ENCODE measurements at regions not wholly inside any gene's neighbourhood (a gene's known extent, or its start where the extent isn't known, plus 50 kb on each side); places are given as distances from the start of the nearest gene placed in this dataset.
"Not testable (repeated sequence)": the region's sequence is repeated elsewhere in the genome, so short reads cannot be mapped to it uniquely, and the experiment has no call there.

DNA sequence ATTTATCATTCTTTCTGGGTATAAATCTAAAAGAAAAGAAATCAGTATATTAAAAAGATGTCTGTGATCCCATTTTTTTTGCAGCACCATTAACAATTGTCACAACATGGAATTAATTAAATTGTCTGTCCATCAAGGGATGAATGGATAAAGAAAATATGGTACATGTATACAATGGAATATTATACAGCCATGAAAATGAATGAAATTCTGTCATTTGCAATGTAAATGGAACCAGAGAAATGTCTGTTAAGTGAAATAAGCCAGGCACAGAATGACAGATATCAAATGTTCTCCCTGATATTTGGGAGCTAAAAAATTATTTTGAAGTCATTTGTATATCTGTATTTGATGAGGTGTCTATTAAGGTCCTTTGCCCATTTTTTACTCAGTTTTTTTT lies 77.1 kb upstream of the NDST4 start:
- DNase-seq: no peak

DNA sequence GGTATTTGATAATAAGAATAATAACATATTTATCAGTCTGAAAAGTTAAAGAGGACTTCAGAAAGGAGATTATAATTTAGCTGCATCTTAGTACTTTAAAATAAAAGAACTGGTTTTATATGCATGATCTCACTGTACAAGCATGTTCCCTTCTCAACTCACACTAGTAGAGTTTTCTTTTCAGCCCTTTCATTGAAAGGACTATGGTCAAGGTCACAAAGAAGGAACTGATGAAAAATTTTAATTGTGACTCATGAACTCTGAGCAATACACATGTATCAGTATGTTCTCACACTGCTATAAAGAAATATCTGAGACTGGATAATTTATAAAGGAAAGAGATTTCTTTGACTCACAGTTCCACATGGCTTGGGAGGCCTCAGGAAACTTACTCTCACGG lies 73.7 kb upstream of the NDST4 start:
- DNase-seq: no peak

DNA sequence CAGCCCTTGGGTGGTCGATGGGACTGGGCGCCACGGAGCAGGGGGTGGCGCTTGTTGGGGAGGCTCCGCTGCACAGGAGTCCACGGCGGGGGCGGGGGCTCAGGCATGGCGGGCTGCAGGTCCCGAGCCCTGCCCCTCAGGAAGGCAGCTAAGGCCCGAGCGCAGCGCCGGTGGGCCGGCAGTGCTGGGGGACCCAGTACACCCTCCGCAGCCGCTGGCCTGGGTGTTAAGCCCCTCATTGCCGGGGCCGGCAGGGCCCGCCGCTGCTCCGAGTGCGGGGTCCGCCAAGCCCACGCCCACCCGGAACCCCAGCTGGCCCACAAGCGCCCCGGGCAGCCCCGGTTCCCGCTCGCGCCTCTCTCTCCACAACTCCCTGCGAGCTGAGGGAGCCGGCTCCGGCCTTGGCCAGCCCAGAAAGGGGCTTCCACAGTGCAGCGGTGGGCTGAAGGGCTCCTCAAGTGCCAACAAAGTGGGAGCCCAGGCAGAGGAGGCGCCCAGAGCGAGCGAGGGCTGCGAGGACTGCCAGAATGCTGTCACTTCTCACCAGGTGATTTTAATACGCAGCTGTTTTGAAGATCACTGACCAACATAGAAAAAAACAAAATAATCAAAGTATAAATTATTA lies 66.1 kb upstream of the NDST4 start:
- not testable (repeated sequence) for DNase-seq

DNA sequence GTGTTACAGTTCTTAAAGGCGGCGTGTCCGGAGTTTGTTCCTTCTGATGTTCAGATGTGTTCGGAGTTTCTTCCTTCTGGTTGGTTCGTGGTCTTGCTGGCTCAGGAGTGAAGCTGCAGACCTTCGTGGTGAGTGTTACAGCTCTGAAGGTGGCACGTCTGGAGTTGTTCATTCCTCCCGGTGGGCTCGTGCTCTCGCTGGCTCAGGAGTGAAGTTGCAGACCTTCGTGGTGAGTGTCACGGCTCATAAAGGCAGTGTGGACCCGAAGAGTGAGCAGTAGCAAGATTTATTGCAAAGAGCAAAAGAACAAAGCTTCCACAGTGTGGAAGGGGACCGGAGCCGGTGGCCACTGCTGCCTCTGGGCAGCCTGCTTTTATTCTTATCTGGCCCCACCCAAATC lies 65.3 kb upstream of the NDST4 start:
- not testable (repeated sequence) for DNase-seq

DNA sequence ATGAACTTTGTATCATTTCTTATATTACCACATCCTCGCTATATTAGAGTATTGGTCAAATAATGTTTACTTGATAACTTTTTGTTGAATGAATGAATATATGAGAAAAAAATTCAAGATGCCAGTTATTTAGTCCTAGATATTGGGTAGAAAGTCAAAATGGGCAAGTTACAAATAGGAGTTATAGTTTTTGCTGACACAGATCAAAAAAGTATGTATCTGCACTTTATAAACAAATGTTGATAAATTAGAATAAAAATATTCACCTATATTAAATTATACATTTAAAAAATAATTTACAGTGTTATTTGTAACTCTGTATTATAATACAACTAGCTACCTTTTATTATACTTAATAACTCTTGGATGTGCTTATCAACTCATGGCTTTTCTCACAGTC lies 57.8 kb upstream of the NDST4 start:
- DNase-seq: no peak

DNA sequence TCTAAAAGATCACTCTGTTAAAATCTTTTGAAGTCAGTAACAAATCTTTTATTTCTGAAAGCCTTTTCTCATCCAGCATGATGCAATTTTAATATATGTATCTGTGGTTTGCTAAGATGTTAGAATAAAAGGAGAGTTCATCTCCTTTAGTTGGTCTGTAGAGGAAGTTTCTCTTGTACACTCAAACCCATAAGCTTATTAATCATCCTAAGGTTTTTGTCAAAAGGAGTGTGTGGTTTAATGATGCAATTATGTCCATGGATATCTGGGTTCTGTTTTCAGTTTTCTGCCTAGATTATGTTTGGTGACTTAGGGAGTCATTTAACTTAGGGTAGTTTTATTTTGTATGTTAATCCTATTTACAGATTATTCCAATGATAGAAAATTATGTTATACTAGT lies 52.1 kb upstream of the NDST4 start:
- DNase-seq: peak; percentile 10
